CD1c-positive myeloid dendritic cell (primary cell): ENCODE measurements at regions not wholly inside any gene's neighbourhood (a gene's known extent, or its start where the extent isn't known, plus 50 kb on each side); places are given as distances from the start of the nearest gene placed in this dataset.

Experiments used
- DNase-seq: peaks from one replicate; pipeline ENCODE4 v3.0.0-alpha.2; 2016; ENCODE audit errors: extremely low spot score

- DNase-seq = peak; percentile 78
These were observed 84.9 kb upstream of the SLC44A3 start for GRCh38 chr1:94734963-94735901.

- DNase-seq = no peak
These were observed 88.3 kb upstream of the SLC44A3 start for GRCh38 chr1:94731891-94732290.

GRCh38 chr1:94730450-94730849, 89.7 kb upstream of the SLC44A3 start:
- no peak for DNase-seq

GRCh38 chr1:94729267-94729666, 90.9 kb upstream of the SLC44A3 start:
- DNase-seq = no peak

- DNase-seq = no peak
These were observed 92.1 kb upstream of the SLC44A3 start for GRCh38 chr1:94727846-94728715.

- no peak for DNase-seq
These were observed 93.0 kb upstream of the SLC44A3 start for GRCh38 chr1:94726981-94727685.

- peak; percentile 15 for DNase-seq
These were observed 94.6 kb upstream of the SLC44A3 start for GRCh38 chr1:94725566-94725965.

- DNase-seq = no peak
These were observed 96.3 kb upstream of the SLC44A3 start for GRCh38 chr1:94723894-94724293.

GRCh38 chr1:94723463-94723862, 96.7 kb upstream of the SLC44A3 start:
- no peak for DNase-seq

GRCh38 chr1:94722181-94722580, 98.0 kb upstream of the SLC44A3 start:
- no peak for DNase-seq

GRCh38 chr1:94721240-94721639, 98.9 kb upstream of the SLC44A3 start:
- DNase-seq = peak; percentile 89

GRCh38 chr1:94719926-94720793, 100.0 kb upstream of the SLC44A3 start:
- DNase-seq = peak; percentile 91

GRCh38 chr1:94716965-94717364, 103.2 kb upstream of the SLC44A3 start:
- peak; percentile 19 for DNase-seq

GRCh38 chr1:94715321-94715720, 104.8 kb upstream of the SLC44A3 start:
- no peak for DNase-seq

- no peak for DNase-seq
These were observed 105.6 kb upstream of the SLC44A3 start for GRCh38 chr1:94714552-94714951.

- DNase-seq = no peak
These were observed 106.0 kb upstream of the SLC44A3 start for GRCh38 chr1:94714152-94714551.

GRCh38 chr1:94713472-94714141, 106.5 kb upstream of the SLC44A3 start:
- peak; percentile 93 for DNase-seq

- DNase-seq = no peak
These were observed 110.1 kb upstream of the SLC44A3 start for GRCh38 chr1:94709891-94710581.

GRCh38 chr1:94708811-94709210, 111.3 kb upstream of the SLC44A3 start:
- DNase-seq = no peak

- DNase-seq = no peak
These were observed 111.9 kb upstream of the SLC44A3 start for GRCh38 chr1:94708299-94708685.
